WTC11 (cell line): ENCODE measurements at regions not wholly inside any gene's neighbourhood (a gene's known extent, or its start where the extent isn't known, plus 50 kb on each side); places are given as distances from the start of the nearest gene placed in this dataset.

ENCODE experiments used
- CTCF ChIP-seq: fragments of 200-600 bp; IDR thresholded peaks from 2 replicates; pipeline ENCODE4 v1.8.0; 2022; ENCODE audit warnings: antibody characterized with exemption
- E2F1 ChIP-seq: sonication (generic); formaldehyde crosslinking; IDR thresholded peaks from 2 replicates; pipeline ENCODE4 v1.8.0; 2022; ENCODE audit warnings: mild to moderate bottlenecking, missing genetic modification reagents
- ETV6 ChIP-seq: sonication (generic); formaldehyde crosslinking; IDR thresholded peaks from 2 replicates; pipeline ENCODE4 v1.8.1; 2022; ENCODE audit warnings: mild to moderate bottlenecking, missing genetic modification reagents
- GRHL2 ChIP-seq: fragments of 250-450 bp; sonication (Bioruptor Pico); IDR thresholded peaks from 2 replicates; pipeline ENCODE4 v1.8.0; 2022; ENCODE audit warnings: mild to moderate bottlenecking, moderate library complexity; ENCODE audit not compliant: insufficient replicate concordance, severe bottlenecking
- MAX ChIP-seq: sonication (generic); formaldehyde crosslinking; IDR thresholded peaks from 2 replicates; pipeline ENCODE4 v1.8.0; 2022; ENCODE audit warnings: mild to moderate bottlenecking, missing genetic modification reagents
- SP1 ChIP-seq: sonication (generic); formaldehyde crosslinking; conservative IDR thresholded peaks from 2 replicates; pipeline ENCODE4 v1.8.1; 2022; ENCODE audit warnings: missing genetic modification reagents
- STAT6 ChIP-seq: sonication (generic); formaldehyde crosslinking; conservative IDR thresholded peaks from 2 replicates; pipeline ENCODE4 v1.8.1; 2023; ENCODE audit warnings: mild to moderate bottlenecking, low read depth, missing genetic modification reagents, moderate library complexity
- TCF7 ChIP-seq: sonication (generic); formaldehyde crosslinking; IDR thresholded peaks from 2 replicates; pipeline ENCODE4 v1.8.0; 2022; ENCODE audit warnings: mild to moderate bottlenecking, low read depth, missing genetic modification reagents, moderate library complexity

GRCh38 chr3:72276806-72277205 lies 491.9 kb upstream of the PROK2 start:
- TF ChIP-seq E2F1 (CRISPR knock-in tag) (no peak), CTCF (no peak), STAT6 (CRISPR knock-in tag) (no peak), TCF7 (CRISPR knock-in tag) (no peak), MAX (CRISPR knock-in tag) (no peak), ETV6 (no peak), SP1 (CRISPR knock-in tag) (no peak), GRHL2 (CRISPR knock-in tag) (no peak)
